ENCODE measurements at regions not wholly inside any gene's neighbourhood (a gene's known extent, or its start where the extent isn't known, plus 50 kb on each side); places are given as distances from the start of the nearest gene placed in this dataset.

GRCh38 chr7:25877802-25878789 lies 273.9 kb upstream of the NFE2L3 start:
- Mint-ChIP-seq H3K27me3 (peaks cover 27% of the 10 kb centered on the region), H3K4me3 (no peak overlapping the region), H3K4me1 (peaks cover 4% of the 10 kb centered on the region), H3K9me3 (no peaks in the 10 kb centered on the region), H3K36me3 (ENCODE audit: low read depth) (no peaks in the 10 kb centered on the region), H3K27ac (no peak overlapping the region)
- no peak for TF ChIP-seq CTCF (IDR thresholded peaks at IDR 0.05)
- DNase-seq (no peak), ATAC-seq (ENCODE audit: low read depth) (no peak)
- CTCF ChIA-PET = no interaction called here
- intact Hi-C loops (cut with micrococcal nuclease) = no loop called here
- POLR2A ChIA-PET = no interaction called here

DNA sequence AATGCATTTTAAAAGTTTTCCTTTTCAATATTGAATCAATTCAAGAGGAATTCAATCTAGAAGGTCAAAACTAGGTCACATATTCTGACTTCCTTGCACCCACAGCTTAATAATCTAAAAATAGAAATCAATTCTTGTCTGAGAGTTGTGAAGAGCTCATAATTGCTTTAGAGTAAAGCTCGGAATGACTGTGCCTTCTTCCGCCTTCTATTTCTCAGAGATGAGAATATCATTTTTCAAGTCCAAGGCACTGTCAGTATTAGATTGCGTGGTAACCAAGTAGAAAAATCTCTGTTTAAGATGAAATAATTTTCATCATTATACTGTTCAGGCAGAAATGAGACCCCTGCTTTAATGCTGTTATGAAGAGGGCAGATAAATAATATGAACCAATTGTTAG lies 272.2 kb upstream of the NFE2L3 start:
- ChIA-PET CTCF (interaction anchor here (0.8 kb wide), 1 partner anchor 486 kb away, joined by 3 read pairs; no protein-coding TSS in a partner anchor), POLR2A (no interaction called here)
- no peak for TF ChIP-seq CTCF (IDR thresholded peaks at IDR 0.05)
- H3K9me3 Mint-ChIP-seq = no peaks in the 10 kb centered on the region
- peaks cover 26% of the 10 kb centered on the region for H3K27me3 Mint-ChIP-seq
- intact Hi-C loops (cut with micrococcal nuclease) = no loop called here
- H3K4me3 Mint-ChIP-seq = no peak overlapping the region
- DNase-seq (no peak), ATAC-seq (ENCODE audit: low read depth) (no peak)
- H3K27ac Mint-ChIP-seq = no peak overlapping the region
- peaks cover 4% of the 10 kb centered on the region for H3K4me1 Mint-ChIP-seq
- no peaks in the 10 kb centered on the region for H3K36me3 Mint-ChIP-seq (ENCODE audit: low read depth)

GRCh38 chr7:25881317-25882037 lies 270.5 kb upstream of the NFE2L3 start:
- CTCF ChIA-PET = interaction anchor here (1.1 to 1.5 kb wide), 2 partner anchors 11 to 488 kb away, joined by 3 to 7 read pairs; no protein-coding TSS in a partner anchor
- intact Hi-C loops (cut with micrococcal nuclease) = no loop called here
- Mint-ChIP-seq H3K9me3 (no peaks in the 10 kb centered on the region), H3K4me3 (no peak overlapping the region), H3K36me3 (ENCODE audit: low read depth) (no peaks in the 10 kb centered on the region), H3K27me3 (peaks cover 33% of the 10 kb centered on the region), H3K27ac (no peak overlapping the region), H3K4me1 (peaks cover 4% of the 10 kb centered on the region)
- POLR2A ChIA-PET = no interaction called here
- no peak for TF ChIP-seq CTCF (IDR thresholded peaks at IDR 0.05)
- ATAC-seq (ENCODE audit: low read depth) (no peak), DNase-seq (no peak)

GRCh38 chr7:25882151-25882773 lies 269.7 kb upstream of the NFE2L3 start:
- Mint-ChIP-seq H3K4me1 (peaks cover 4% of the 10 kb centered on the region), H3K9me3 (no peaks in the 10 kb centered on the region), H3K27ac (no peak overlapping the region), H3K4me3 (no peak overlapping the region), H3K27me3 (peaks cover 34% of the 10 kb centered on the region), H3K36me3 (ENCODE audit: low read depth) (no peaks in the 10 kb centered on the region)
- ATAC-seq (ENCODE audit: low read depth) (no peak), DNase-seq (no peak)
- CTCF ChIA-PET = interaction anchor here (1.1 to 1.5 kb wide), 2 partner anchors 11 to 487 kb away, joined by 3 to 7 read pairs; no protein-coding TSS in a partner anchor
- intact Hi-C loops (cut with micrococcal nuclease) = no loop called here
- POLR2A ChIA-PET = no interaction called here
- TF ChIP-seq CTCF (IDR thresholded peaks at IDR 0.05) = no peak
